ENCODE measurements at regions not wholly inside any gene's neighbourhood (a gene's known extent, or its start where the extent isn't known, plus 50 kb on each side); places are given as distances from the start of the nearest gene placed in this dataset.
"Not testable (repeated sequence)": the region's sequence is repeated elsewhere in the genome, so short reads cannot be mapped to it uniquely, and the experiment has no call there.

DNA sequence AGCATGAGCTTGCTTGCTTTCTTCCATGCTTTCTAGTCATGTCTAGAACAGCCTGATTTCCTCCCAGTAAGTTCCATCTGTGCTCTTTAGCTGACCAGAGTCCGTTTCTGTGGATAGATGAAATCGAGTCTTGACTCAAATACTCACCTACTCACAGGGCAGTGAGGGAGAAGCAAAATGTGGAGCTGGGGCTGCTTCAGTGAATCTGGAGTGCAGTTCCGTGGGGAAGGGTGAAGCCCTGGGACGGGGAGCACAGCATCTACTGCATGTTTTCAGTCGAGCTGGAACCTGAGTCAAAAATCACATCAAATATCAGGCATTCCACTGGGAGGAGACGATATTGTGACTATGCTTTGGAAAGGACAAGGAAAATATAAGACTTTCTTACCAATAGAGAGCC, 70.3 kb upstream of the PRMT8 start:
- DNase-seq (ENCODE audit: low read depth): no peak

GRCh38 chr12:3421191-3421978, 69.6 kb upstream of the PRMT8 start:
- no peak for DNase-seq (ENCODE audit: low read depth)

DNA sequence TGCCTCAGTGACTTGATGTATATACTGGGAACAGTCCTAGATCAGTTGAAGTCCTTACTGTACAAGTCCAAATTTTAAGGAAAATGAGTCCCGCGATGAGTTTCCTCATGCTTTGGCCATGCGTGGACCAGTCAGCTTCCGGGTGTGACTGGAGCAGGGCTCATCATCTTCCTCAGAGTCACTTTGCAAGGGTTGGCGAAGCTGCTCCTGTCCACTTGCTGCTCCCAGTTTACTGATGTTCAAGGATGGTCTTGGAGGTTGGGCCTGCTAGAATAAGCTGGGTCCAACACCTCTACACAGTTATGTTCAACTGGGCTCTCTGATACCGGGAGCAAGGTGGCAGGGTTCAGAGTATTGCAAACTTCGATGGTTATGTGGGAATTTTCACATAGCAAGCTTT, 66.2 kb upstream of the PRMT8 start:
- not testable (repeated sequence) for DNase-seq (ENCODE audit: low read depth)

GRCh38 chr12:3427956-3428355, 63.0 kb upstream of the PRMT8 start:
- DNase-seq (ENCODE audit: low read depth): no peak

DNA sequence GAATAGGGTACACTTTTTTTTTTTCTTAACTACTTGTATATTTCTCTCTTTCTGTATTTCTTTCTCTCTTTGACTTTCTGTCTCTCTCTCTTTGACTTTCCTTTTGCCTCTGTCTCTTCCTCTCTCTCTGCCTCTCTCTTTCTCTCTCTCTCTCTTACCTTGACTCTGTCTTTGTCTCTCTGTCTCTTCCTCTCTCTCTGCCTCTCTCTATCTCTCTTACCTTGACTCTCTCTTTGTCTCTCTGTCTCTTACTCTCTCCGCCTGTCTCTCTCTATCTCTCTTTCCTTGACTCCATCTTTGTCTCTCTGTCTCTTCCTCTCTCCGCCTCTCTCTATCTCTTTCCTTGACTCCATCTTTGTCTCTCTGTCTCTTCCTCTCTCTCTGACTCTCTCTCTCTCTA, 62.4 kb upstream of the PRMT8 start:
- DNase-seq (ENCODE audit: low read depth): no peak

GRCh38 chr12:3429523-3429922, 61.5 kb upstream of the PRMT8 start:
- not testable (repeated sequence) for DNase-seq (ENCODE audit: low read depth)

DNA sequence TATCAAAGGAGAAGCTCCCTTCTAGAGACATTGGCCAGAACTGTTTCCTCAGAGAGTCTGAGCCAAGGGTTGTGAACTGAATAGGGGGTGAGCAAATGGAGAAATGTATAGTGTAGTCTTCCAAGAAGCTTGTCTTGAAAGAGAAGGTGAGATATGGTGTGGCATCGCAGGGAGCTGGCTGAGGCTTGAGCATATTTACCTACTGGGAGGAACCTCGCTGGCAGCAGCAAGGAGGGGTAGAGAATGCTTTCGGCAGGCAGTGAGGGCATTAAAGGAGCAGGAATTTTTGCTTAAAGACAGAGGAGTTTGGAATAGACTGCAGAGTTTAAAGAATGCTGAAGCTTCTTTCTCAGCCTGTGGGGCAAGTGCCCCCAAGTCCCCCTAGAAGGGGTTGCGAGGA, 59.3 kb upstream of the PRMT8 start:
- no peak for DNase-seq (ENCODE audit: low read depth)

- DNase-seq (ENCODE audit: low read depth): peak; percentile 9
Measured at GRCh38 chr12:3432176-3432742, 58.7 kb upstream of the PRMT8 start.

DNA sequence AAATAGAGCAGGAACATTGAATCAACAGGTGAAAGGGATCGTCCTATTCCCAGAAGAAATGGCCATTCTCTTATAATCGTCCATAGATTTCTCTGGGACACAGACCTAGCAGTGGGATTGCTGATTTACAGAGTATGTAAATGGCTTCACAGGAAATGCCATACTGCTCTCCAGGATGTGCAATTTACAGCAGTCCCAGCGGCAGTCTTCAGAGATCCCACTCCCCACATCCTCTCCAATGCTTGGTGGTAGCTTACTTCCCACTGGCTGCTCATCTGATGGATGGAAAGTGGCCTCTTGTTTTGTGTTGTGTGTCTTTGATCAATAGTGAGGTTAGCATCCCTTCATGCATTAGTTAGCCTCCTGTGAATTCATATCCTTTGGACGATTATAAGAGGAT, 58.1 kb upstream of the PRMT8 start:
- DNase-seq (ENCODE audit: low read depth): no peak

DNA sequence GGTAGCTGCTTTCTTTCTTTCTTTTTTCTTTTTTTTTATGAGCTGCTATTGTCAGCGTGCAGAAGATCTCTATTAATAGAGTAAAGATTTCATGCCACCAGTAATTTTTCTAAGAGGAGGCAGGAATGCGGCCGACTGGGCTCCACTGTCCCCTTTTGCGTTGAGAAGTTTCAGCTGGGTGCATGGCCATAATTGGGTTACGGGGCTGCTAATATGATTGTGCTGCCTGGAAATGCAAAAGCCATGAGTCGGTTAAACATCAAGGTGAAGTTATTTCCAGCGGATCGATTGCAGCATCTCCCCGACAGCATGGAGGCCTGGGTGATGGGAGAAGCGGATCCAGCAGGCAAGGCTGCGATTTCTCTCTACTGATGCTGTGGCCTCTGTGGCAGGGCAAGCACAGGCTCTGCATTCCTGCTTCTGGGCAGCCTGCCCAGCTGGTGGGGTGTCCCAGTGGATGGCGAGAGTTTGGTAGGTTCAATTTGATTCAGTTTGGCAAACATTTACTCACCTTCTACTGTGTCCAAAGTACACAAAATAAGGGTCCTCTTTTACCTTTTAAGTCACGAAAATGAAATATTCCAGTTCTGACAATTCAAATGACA, 54.4 kb upstream of the PRMT8 start:
- DNase-seq (ENCODE audit: low read depth): peak; percentile 20

- no peak for DNase-seq (ENCODE audit: low read depth)
Measured at GRCh38 chr12:3437986-3438385, 53.0 kb upstream of the PRMT8 start.

- no peak for DNase-seq (ENCODE audit: low read depth)
Measured at GRCh38 chr12:3438401-3438800, 52.6 kb upstream of the PRMT8 start.

All from renal cortical epithelial cell (primary cell).